Glomerular visceral epithelial cell (primary cell): ENCODE measurements at regions not wholly inside any gene's neighbourhood (a gene's known extent, or its start where the extent isn't known, plus 50 kb on each side); places are given as distances from the start of the nearest gene placed in this dataset.

Experiments
- DNase-seq: peaks from one replicate; pipeline ENCODE4 v3.0.0-alpha.2; 2016; ENCODE audit errors: extremely low spot score

- DNase-seq: no peak
Observed at GRCh38 chr14:29111554-29111953, 345.0 kb downstream of the FOXG1 start.

DNA sequence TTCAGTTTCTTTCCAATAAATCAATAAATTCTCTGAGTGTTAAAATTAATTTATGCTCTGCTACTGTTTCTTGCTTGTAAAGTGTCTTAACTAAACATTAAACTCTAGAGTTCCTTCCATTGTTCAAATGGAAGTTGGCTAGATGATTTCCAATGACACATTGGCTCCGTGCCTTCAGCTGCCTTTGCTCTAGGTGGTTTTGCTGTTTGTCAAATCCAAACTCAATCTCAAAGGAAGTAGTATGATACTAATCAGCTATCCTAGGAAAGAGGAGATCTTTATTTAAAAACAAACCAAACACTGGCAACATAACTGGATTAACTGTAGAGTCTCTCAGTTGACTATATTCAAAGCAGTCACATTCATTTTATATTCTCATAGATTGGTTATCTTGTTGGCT lies 356.4 kb downstream of the FOXG1 start:
- no peak for DNase-seq

GRCh38 chr14:29126361-29126760 lies 359.8 kb downstream of the FOXG1 start:
- DNase-seq: no peak

- DNase-seq: no peak
Observed at GRCh38 chr14:29126865-29127264, 360.3 kb downstream of the FOXG1 start.

DNA sequence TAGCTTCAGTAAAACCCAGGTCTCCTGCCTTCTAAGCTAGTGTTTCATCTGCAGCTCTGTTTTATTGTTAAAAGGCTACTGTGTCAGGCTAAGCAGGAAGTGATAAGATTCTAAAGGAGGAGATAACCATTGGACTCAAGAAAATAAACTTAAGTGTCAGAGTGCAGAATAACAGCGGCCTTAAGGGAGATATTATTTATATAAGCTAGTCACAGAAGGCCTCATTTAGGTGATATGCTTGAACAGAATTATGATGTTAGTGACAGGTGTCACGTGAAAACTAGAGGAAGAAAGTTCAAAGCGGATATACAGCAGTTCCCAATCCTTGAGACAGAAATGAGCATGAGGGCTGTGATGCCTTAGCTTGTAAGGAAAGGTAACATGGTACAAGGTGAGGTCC lies 373.4 kb downstream of the FOXG1 start:
- no peak for DNase-seq

- no peak for DNase-seq
Observed at GRCh38 chr14:29144621-29145020, 378.0 kb downstream of the FOXG1 start.

GRCh38 chr14:29148221-29148620 lies 381.6 kb downstream of the FOXG1 start:
- DNase-seq: no peak

DNA sequence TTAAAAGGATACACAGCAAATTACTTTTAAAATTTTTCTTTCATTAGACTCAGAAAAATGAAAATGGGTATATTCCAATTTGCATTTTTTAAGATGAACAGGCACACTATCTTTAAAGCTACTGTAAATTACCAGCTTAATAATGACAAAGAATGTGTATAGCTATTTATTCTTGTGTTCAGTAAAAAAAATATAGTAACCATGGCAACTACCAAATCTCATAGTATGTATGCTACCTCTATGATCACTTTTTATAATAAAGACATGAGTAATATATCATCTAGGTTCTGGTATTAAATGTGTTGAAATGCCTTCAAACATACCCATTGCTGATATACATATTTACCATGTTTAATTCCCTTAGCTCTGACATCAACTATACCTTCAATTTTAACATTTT lies 383.2 kb downstream of the FOXG1 start:
- no peak for DNase-seq

DNA sequence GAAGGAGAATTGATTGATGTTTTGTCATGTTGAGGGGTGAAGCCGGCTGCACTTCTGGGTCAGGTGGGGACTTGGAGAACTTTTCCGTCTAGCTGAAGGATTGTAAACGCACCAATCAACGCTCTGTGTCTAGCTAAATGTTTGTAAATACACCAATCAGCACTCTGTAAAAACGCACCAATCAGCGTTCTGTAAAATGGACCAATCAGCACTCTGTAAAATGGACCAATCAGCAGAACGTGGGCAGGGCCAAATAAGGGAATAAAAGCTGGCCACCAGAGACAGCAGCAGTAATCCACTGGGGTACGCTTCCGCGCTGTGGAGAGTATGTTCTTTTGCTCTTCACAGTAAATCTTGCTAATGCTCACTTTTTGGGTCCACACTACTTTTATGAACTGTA lies 384.1 kb downstream of the FOXG1 start:
- no peak for DNase-seq

DNA sequence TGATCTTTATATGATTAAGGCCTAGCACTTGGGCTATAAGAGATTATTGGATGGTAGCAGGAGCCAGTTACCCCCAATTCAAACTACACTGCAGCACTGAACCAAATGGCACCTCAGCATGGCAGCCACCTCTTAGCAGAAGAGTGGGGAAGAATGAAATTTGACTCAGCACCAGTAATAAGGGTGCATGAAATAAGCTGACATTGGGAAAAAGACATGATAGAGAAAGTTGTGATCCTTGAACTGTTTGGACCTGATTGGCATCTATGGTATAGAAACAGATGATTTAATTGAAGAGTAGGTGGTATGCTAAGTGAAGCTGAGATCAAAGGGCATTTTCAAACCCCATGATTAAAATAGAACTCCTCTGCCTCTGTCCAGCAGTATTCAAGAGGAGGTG lies 389.5 kb downstream of the FOXG1 start:
- no peak for DNase-seq

DNA sequence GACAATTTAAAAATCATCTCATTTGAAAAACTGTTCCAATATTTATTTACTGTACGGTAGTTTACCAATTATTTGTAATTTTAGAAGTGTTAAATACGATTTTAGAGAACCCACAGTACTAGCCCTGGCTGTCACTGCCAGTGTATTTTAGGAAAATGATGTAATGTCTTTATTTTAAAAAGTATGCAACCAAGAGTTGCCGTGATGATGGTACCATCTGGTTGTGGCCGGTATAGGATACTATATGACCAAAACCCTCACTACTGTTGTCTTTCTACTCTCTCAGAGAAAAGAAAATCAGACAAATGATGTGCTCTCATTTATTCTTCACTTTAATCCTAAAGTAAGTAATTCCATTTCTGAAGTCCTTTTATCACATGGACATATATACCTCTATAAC lies 395.0 kb downstream of the FOXG1 start:
- no peak for DNase-seq

DNA sequence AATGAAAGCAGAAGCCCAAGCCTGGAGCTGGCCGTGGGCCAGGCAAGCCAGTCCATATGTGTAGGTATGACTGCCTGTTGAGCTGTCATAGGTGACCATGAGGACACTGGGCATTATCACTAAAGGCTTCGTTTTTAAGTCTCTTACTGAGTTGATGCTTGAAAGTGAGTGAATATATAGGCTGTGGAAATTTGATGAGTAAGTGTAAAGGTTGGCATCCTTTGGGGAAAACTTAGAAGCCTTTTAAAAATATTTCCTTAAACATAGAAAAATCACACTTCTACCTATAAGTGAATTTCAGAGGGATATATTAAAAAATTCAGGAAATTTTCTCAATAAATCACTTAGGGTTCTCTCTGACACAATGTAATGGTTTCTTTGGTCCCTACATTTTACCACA lies 396.5 kb downstream of the FOXG1 start:
- DNase-seq: no peak

DNA sequence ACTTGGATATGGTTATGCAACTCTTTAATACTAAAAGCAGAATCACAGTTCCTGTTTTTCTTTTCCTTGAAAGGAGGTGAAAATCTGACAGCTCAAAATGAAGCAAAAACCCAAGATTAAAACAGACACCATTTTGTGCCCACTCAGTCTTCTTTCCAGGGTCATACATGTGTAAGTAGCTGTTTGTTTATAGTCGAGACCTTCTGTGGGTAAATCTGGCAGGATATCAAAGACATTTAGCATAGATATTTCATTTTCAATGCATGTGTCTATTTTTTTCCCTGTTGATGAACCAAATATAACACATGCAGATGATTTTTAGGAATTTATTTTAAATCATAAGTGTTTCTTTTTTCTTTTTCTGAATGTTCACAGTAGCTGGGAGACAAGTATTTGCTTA lies 398.8 kb downstream of the FOXG1 start:
- no peak for DNase-seq

DNA sequence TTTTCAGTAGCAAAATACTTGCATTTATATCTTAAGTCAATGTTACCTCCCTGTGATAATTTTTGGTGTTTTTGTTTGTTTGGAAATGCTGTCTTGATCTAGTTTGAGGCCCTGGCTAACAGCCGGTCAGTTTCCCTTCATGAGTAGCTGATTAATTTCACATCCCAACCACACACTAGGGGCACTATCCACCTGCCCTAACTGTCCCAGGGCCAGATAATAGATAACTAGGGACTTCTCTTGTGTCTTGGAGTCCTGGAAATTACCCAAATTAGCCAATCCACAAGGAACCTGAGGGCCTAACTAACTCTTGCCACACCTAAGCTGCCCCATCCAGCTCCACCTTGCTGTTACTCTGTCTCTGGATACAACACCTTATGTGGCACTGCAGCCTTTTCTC lies 399.9 kb downstream of the FOXG1 start:
- DNase-seq: no peak

DNA sequence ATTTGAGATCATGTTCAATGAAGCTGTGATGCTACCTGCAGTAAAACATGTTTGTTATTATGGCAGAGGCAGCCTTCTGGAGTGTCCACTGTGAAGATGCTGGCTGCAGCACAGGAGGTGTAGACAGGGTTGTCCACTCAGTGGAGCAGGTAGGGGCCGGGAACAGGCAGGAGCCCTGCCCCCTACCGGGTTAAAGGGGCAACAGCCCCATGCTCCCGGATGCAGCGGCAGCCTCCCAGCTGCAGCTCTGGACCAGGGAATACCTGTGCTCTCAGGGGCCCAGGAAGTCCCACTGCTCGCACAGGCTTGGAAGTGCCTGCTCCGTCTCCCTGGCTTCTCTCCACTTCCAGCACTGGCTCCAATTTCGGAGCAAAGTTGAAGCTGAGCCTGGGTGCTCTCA lies 401.6 kb downstream of the FOXG1 start:
- DNase-seq: no peak

GRCh38 chr14:29169408-29169807 lies 402.8 kb downstream of the FOXG1 start:
- DNase-seq: no peak

- no peak for DNase-seq
Observed at GRCh38 chr14:29175706-29176105, 409.1 kb downstream of the FOXG1 start.

- DNase-seq: no peak
Observed at GRCh38 chr14:29176876-29177275, 410.3 kb downstream of the FOXG1 start.

DNA sequence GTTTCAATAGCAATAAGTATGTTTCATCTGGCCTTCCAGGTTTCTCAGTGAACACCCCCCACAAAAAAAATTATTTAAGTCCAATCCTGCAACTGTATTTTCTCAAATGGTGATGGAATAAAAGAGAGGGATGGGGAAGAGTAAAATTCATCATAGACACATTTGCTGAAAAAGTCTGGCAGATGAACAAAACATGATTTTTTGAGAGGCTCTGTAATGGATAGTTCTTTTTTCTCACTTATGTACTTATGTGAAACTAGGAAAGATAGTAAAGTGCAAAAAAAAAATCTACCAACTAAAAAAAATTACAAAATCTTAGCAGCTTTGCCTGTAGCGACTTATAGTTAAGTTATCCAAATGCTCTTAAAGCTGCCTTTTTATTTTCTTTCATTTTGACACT lies 412.4 kb downstream of the FOXG1 start:
- no peak for DNase-seq

DNA sequence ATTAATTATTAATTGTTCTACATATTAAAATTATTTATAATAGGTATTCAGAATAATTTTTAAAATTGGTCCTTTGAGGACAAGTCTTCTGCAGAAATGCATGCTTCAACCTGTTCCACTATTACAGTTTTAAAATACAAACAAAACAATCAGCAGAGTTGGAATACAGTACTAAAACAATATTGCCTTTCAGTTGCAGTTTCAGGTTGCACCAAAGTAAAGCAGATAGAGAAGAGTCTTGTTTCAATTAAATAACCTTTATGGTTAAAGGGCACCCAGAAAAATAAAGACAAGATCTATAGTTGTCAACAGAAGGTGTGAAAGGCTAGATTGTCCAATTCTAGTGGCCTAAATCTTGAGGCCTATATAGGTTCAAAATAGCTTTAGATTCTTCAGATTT lies 424.5 kb downstream of the FOXG1 start:
- DNase-seq: no peak

DNA sequence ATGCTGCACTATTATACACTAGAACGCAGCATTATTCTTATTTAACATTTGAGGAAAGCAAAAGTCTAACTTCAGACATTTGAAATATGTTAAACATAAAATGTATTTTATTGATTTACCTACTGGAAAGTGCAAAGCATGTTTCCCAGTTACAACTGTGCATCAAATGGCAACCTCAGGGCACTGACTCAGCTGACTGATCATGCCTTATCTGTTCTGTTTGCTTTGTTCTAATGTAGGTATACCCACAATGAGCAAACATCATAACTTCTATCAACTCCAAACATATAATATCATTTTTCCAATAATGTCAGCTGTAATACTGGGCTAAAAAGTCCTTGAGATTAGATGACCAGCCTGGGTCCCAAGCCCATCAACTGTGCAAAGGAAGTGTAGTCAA lies 431.0 kb downstream of the FOXG1 start:
- DNase-seq: no peak

DNA sequence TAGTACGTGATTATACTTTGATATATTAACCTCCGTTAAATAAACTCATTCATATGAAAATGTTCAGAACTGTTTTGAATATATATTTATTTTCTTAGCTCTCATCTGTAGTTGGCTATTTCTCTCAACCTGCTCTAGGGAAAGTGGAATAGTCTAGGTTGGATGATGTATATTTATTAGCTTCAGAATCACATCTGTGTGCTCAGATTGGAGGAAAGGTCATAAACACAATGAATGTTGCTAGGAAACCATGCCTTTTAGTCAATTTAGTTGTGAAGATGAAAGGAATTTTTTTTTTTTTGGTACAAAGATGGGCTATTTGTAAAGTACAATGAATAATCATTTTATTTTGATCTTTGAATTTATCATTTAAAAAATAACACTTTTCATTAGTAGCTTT lies 439.1 kb downstream of the FOXG1 start:
- no peak for DNase-seq

- peak; percentile 59 for DNase-seq
Observed at GRCh38 chr14:29215853-29216252, 449.3 kb downstream of the FOXG1 start.

DNA sequence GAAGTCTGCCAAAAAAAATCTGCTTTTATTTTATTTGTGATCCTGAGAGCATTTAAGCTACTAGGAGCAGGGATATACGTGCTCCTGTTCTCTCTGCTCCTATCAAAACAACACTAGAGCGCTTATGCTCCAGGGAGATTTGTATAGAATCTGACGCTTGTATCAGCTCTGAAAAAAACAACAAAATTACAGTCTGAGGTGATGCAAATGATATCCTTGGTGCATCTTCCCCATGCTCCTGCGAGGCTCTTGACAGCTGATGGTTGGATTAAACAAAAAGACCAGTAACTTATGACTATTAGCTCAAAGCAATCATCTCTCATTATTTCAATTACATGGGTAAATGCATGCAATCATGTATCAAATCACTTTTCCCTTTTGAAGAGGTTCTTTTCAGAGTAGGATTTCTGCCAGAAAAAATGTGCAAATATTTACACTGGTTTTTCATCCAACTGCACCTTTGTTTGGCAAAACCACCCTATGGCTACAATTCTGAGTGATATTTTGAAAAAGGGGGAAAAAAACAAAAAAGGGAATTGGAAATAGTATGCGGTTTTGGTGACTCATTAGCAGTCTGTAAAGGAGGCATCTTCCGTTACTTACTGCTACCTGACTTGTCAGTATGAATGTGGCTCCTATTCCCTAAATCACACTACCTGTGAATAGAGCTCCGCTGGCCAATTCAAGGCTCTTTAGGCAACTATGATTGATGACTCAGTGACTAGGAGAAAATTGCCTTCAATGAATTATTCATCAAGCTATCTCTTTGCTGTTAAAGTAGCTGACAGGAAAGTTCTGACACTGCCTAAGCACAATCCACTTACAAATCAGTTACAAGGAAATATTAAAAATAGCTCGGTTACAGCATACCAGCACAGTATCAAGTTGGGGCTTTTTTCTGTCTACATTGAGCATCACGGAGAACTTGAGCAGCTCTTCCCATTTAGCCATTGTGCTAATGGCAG lies 450.0 kb downstream of the FOXG1 start:
- DNase-seq: peak; percentile 40
